CD1c-positive myeloid dendritic cell (primary cell): ENCODE measurements at regions not wholly inside any gene's neighbourhood (a gene's known extent, or its start where the extent isn't known, plus 50 kb on each side); places are given as distances from the start of the nearest gene placed in this dataset.

ENCODE experiments used
- DNase-seq: peaks from one replicate; pipeline ENCODE4 v3.0.0-alpha.2; 2016; ENCODE audit errors: extremely low spot score

- DNase-seq, result no peak
Measured at GRCh38 chr1:240031414-240031813, 60.3 kb upstream of the FMN2 start.

GRCh38 chr1:240033406-240033805 lies 58.3 kb upstream of the FMN2 start:
- DNase-seq, result no peak

GRCh38 chr1:240036526-240036925 lies 55.2 kb upstream of the FMN2 start:
- no peak for DNase-seq
